Large intestine (tissue), 3 donors: ENCODE measurements at regions not wholly inside any gene's neighbourhood (a gene's known extent, or its start where the extent isn't known, plus 50 kb on each side); places are given as distances from the start of the nearest gene placed in this dataset.

Source experiments
- DNase-seq, 2 donors: peaks; one replicate each; pipeline versions ENCODE4 v3.0.0 to v3.0.0-alpha.2; 2013
- H3K27ac ChIP-seq: one replicate; pipeline ENCODE4 v1.5.1; 2013; ENCODE audit warnings: low read length
- H3K27me3 ChIP-seq: 2 replicates; pipeline ENCODE4 v1.6.1; 2013; ENCODE audit warnings: low read length; ENCODE audit not compliant: control insufficient read depth, insufficient read depth
- H3K36me3 ChIP-seq: 2 replicates; pipeline ENCODE4 v1.6.1; 2013; ENCODE audit warnings: low read length; ENCODE audit not compliant: control insufficient read depth, insufficient read depth
- H3K4me1 ChIP-seq: one replicate; pipeline ENCODE4 v1.6.1; 2013; ENCODE audit warnings: low read length; ENCODE audit not compliant: control insufficient read depth, insufficient read depth
- H3K4me3 ChIP-seq: one replicate; pipeline ENCODE4 v1.5.1; 2013; ENCODE audit warnings: low read length
- H3K9me3 ChIP-seq: one replicate; pipeline ENCODE4 v1.6.1; 2013; ENCODE audit warnings: mild to moderate bottlenecking, low read depth, low read length, moderate library complexity; ENCODE audit not compliant: control insufficient read depth
- WGBS: methylation state at CpG from one replicate; pipeline ENCODE4 v1.1.5; 2013; ENCODE audit warnings: low lambda C conversion rate; ENCODE audit not compliant: insufficient coverage; 5-methylcytosine and 5-hydroxymethylcytosine counted together

DNA sequence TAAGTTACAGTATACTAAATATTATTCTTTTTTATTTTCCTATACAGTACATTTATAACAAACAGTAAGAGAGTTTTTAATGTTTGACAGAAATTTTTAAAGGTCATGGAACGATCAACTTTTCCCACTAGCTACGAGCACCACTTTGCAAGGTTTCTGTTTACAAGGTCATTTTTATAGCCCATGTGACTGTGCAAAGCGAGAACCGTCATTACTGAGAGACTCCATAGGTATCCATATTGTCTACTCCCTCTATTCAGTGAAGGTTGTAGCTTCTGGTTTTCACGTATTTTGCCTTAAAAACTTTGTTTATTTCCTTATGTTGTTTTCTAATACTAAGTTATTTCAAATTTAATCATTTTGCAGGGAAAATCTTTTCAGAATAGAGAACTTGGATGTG, 186.3 kb upstream of the RGMB start:
- no peak overlapping the region for H3K27ac ChIP-seq
- no peaks in the 10 kb centered on the region for H3K27me3 ChIP-seq
- no peak for DNase-seq
- no peaks in the 10 kb centered on the region for H3K36me3 ChIP-seq
- 87% methylated on average over 3 of the region's 5 CpGs for WGBS
- H3K4me3 ChIP-seq: no peak overlapping the region
- H3K4me1 ChIP-seq: no peaks in the 10 kb centered on the region
- no peaks in the 10 kb centered on the region for H3K9me3 ChIP-seq

DNA sequence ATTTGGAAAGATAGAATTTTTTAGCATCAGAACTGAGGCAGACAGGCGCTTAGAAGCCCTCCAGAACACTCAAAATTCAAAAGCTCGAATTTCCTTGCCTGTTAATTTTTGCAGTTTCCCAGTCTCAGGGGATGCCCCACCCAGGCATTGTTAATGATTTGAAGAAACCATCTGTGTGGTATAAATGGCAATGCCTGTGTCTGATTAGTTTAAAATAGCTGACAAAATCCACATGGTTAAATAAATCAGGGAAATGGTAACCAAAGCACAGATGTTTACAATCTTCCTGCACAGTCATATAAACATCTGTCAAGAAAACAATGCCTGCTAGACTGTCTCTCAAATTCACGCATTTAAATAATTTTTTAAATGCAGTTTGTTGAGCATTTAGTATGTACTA, 185.2 kb upstream of the RGMB start:
- Histone ChIP-seq H3K36me3 (no peaks in the 10 kb centered on the region), H3K27me3 (no peaks in the 10 kb centered on the region), H3K27ac (no peak overlapping the region), H3K4me1 (no peaks in the 10 kb centered on the region), H3K4me3 (no peak overlapping the region), H3K9me3 (no peaks in the 10 kb centered on the region)
- no peak for DNase-seq
- WGBS: 8% methylated on average over 2 of the region's 3 CpGs

GRCh38 chr5:98593418-98593817, 180.0 kb upstream of the RGMB start:
- no peaks in the 10 kb centered on the region for H3K27me3 ChIP-seq
- H3K9me3 ChIP-seq: no peaks in the 10 kb centered on the region
- no peaks in the 10 kb centered on the region for H3K4me1 ChIP-seq
- WGBS: no CpG with 5 or more reads among the region's 4 CpGs
- no peaks in the 10 kb centered on the region for H3K36me3 ChIP-seq
- DNase-seq: peak in 1 of 2 donors; percentile 31
- H3K4me3 ChIP-seq: no peak overlapping the region
- H3K27ac ChIP-seq: no peak overlapping the region

DNA sequence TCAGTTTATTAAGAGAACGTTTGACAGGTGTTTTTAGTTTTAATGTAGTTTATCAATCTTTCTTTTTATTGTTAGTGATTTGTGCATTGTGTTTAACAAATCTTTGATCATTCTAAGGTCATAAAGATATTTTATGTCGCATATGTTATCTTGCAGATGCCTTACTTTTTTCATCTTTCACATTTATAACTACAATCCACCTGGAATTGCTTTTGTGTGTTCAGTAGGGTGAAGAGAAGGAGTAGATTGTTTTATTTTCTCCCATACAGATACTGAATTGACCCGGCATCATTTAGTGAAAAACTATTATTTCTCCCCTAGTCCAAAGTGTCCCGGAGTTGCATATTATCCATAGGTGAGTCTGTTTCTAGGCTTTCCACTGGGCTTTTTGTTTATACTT, 179.4 kb upstream of the RGMB start:
- Histone ChIP-seq H3K27me3 (no peaks in the 10 kb centered on the region), H3K27ac (no peak overlapping the region), H3K36me3 (no peaks in the 10 kb centered on the region), H3K4me3 (no peak overlapping the region), H3K9me3 (no peaks in the 10 kb centered on the region), H3K4me1 (no peaks in the 10 kb centered on the region)
- no peak for DNase-seq
- 36% methylated on average over 4 of the region's 4 CpGs for WGBS

- WGBS: no CpG with 5 or more reads among the region's 1 CpG
- H3K4me3 ChIP-seq: no peak overlapping the region
- no peaks in the 10 kb centered on the region for H3K9me3 ChIP-seq
- no peaks in the 10 kb centered on the region for H3K36me3 ChIP-seq
- no peaks in the 10 kb centered on the region for H3K27me3 ChIP-seq
- H3K4me1 ChIP-seq: no peaks in the 10 kb centered on the region
- H3K27ac ChIP-seq: no peak overlapping the region
- no peak for DNase-seq
Observed at GRCh38 chr5:98599016-98599415, 174.4 kb upstream of the RGMB start.

GRCh38 chr5:98602534-98603112, 170.8 kb upstream of the RGMB start:
- Histone ChIP-seq H3K4me1 (peaks cover 24% of the 10 kb centered on the region), H3K4me3 (no peak overlapping the region), H3K27me3 (no peaks in the 10 kb centered on the region), H3K9me3 (no peaks in the 10 kb centered on the region), H3K27ac (no peak overlapping the region), H3K36me3 (no peaks in the 10 kb centered on the region)
- no peak for DNase-seq

DNA sequence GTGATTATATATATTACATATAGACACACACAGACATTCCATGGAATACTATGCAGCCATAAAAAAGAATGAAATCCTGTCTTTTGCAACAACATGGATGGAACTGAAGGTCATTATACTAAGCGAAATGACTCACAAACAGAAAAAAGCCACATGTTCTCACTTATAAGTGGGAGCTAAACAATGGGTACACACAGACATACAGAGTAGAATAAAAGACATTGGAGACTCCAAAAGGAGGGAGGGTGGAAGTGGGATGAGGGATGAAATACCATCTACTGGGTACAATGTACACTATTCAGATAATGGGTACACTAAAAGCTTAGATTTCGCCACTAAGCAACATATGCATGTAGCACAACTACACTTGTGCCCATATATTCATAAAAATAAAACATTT, 170.0 kb upstream of the RGMB start:
- H3K9me3 ChIP-seq: no peaks in the 10 kb centered on the region
- DNase-seq: no peak
- no peak overlapping the region for H3K27ac ChIP-seq
- no peak overlapping the region for H3K4me3 ChIP-seq
- H3K36me3 ChIP-seq: no peaks in the 10 kb centered on the region
- H3K27me3 ChIP-seq: no peaks in the 10 kb centered on the region
- 40% methylated on average over 1 of the region's 2 CpGs for WGBS
- H3K4me1 ChIP-seq: peaks cover 24% of the 10 kb centered on the region

GRCh38 chr5:98604301-98604700, 169.2 kb upstream of the RGMB start:
- Histone ChIP-seq H3K4me3 (no peak overlapping the region), H3K4me1 (peaks cover 24% of the 10 kb centered on the region), H3K27me3 (no peaks in the 10 kb centered on the region), H3K36me3 (no peaks in the 10 kb centered on the region), H3K9me3 (no peaks in the 10 kb centered on the region), H3K27ac (peak overlapping the region; percentile 34)
- DNase-seq: no peak
- no CpG with 5 or more reads among the region's 1 CpG for WGBS

GRCh38 chr5:98604721-98605425, 168.6 kb upstream of the RGMB start:
- peak; percentile 11 to 65 for DNase-seq
- peak overlapping the region; percentile 34 for H3K27ac ChIP-seq
- H3K4me3 ChIP-seq: no peak overlapping the region
- no peaks in the 10 kb centered on the region for H3K27me3 ChIP-seq
- WGBS: no CpG with 5 or more reads among the region's 4 CpGs
- H3K36me3 ChIP-seq: no peaks in the 10 kb centered on the region
- H3K9me3 ChIP-seq: no peaks in the 10 kb centered on the region
- H3K4me1 ChIP-seq: peaks cover 24% of the 10 kb centered on the region

DNA sequence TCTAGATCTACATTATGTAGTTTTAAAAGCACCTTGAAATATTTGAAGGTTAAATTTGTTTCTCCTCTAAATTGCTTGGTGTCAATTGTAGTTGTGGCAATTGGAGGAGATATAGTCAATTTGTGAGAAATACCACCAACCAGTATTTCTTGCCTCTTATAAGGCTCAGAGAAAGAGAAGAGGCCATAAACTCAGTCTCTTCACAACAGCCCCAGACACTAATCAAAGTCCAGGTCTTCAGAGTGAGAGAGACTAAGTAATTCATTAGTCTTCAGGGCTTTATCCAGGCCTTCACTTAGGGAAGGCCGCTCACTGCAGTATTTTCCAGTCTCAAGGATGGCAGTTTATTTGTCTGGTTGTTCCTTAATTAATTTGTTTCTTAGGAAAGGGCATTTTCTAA, 168.0 kb upstream of the RGMB start:
- DNase-seq: peak; percentile 51 to 78
- no CpG with 5 or more reads among the region's 1 CpG for WGBS
- Histone ChIP-seq H3K27ac (peak overlapping the region; percentile 34), H3K36me3 (no peaks in the 10 kb centered on the region), H3K4me3 (no peak overlapping the region), H3K9me3 (no peaks in the 10 kb centered on the region), H3K4me1 (peaks cover 24% of the 10 kb centered on the region), H3K27me3 (no peaks in the 10 kb centered on the region)

- H3K4me3 ChIP-seq: no peak overlapping the region
- no peaks in the 10 kb centered on the region for H3K9me3 ChIP-seq
- whole genome bisulfite sequencing: 100% methylated on average over 2 of the region's 2 CpGs
- DNase-seq: no peak
- no peak overlapping the region for H3K27ac ChIP-seq
- peaks cover 24% of the 10 kb centered on the region for H3K4me1 ChIP-seq
- no peaks in the 10 kb centered on the region for H3K36me3 ChIP-seq
- no peaks in the 10 kb centered on the region for H3K27me3 ChIP-seq
Observed at GRCh38 chr5:98606961-98607360, 166.5 kb upstream of the RGMB start.
